Smooth muscle cell (in vitro differentiated cells): ENCODE measurements at regions not wholly inside any gene's neighbourhood (a gene's known extent, or its start where the extent isn't known, plus 50 kb on each side); places are given as distances from the start of the nearest gene placed in this dataset.

Experiments used
- DNase-seq: peaks from one replicate; lab custom pipeline; 2025; ENCODE audit not compliant: unreplicated experiment; lab: John Stamatoyannopoulos, UW
- H2AFZ ChIP-seq: fragments of 200-600 bp; sonication (generic); 2 replicates; pipeline ENCODE4 v1.6.0; 2016; ENCODE audit warnings: antibody characterized with exemption, low read depth, mild to moderate bottlenecking
- H3F3A ChIP-seq: fragments of 200-600 bp; sonication (generic); 2 replicates; pipeline ENCODE4 v1.6.0; 2017; ENCODE audit warnings: antibody characterized with exemption, low read depth
- H3K27ac ChIP-seq: fragments of 200-600 bp; sonication (generic); 2 replicates; pipeline ENCODE4 v1.5.1; 2016; ENCODE audit warnings: low read depth, mild to moderate bottlenecking
- H3K27me3 ChIP-seq: fragments of 200-600 bp; sonication (generic); 2 replicates; pipeline ENCODE4 v1.6.1; 2016; ENCODE audit warnings: low read depth, mild to moderate bottlenecking
- H3K36me3 ChIP-seq: fragments of 200-600 bp; sonication (generic); 2 replicates; pipeline ENCODE4 v1.5.1; 2016; ENCODE audit warnings: low read depth
- H3K4me1 ChIP-seq: fragments of 200-600 bp; sonication (generic); 2 replicates; pipeline ENCODE4 v1.5.1; 2016; ENCODE audit warnings: low read depth
- H3K4me2 ChIP-seq: fragments of 200-600 bp; sonication (generic); 2 replicates; pipeline ENCODE4 v1.6.0; 2016; ENCODE audit warnings: mild to moderate bottlenecking
- H3K4me3 ChIP-seq: fragments of 200-600 bp; sonication (generic); 2 replicates; pipeline ENCODE4 v1.5.1; 2016; ENCODE audit warnings: mild to moderate bottlenecking
- H3K79me2 ChIP-seq: fragments of 200-600 bp; sonication (generic); 2 replicates; pipeline ENCODE4 v1.6.0; 2016; ENCODE audit warnings: low read depth, mild to moderate bottlenecking
- H3K9ac ChIP-seq: fragments of 200-600 bp; sonication (generic); 2 replicates; pipeline ENCODE4 v1.6.0; 2016; ENCODE audit warnings: low read depth
- H3K9me3 ChIP-seq: fragments of 200-600 bp; sonication (generic); replicated peaks from 2 replicates; pipeline ENCODE4 v1.5.1; 2016; ENCODE audit warnings: low read depth
- H4K20me1 ChIP-seq: fragments of 200-600 bp; sonication (generic); 2 replicates; pipeline ENCODE4 v1.6.0; 2016; ENCODE audit warnings: low read depth
- CTCF ChIP-seq: fragments of 200-600 bp; sonication (generic); IDR thresholded peaks from 2 replicates; pipeline ENCODE4 v1.5.1; 2017; ENCODE audit warnings: borderline replicate concordance, mild to moderate bottlenecking, antibody characterized with exemption; ENCODE audit not compliant: insufficient read depth, poor library complexity, severe bottlenecking
- WGBS: methylation state at CpG from one replicate; pipeline ENCODE4 v1.1.7; 2016; ENCODE audit warnings: low lambda C conversion rate; 5-methylcytosine and 5-hydroxymethylcytosine counted together

GRCh38 chrX:110851780-110852179 is 56.2 kb upstream of the CHRDL1 start:
- no peak for TF ChIP-seq CTCF
- Histone ChIP-seq H3F3A (no peaks in the 10 kb centered on the region), H3K9ac (no peak overlapping the region), H4K20me1 (no peaks in the 10 kb centered on the region), H3K9me3 (no peaks in the 10 kb centered on the region), H3K36me3 (no peaks in the 10 kb centered on the region), H3K4me1 (no peaks in the 10 kb centered on the region), H3K79me2 (no peaks in the 10 kb centered on the region), H3K27ac (no peak overlapping the region), H2AFZ (no peak overlapping the region), H3K4me2 (no peak overlapping the region), H3K4me3 (no peak overlapping the region), H3K27me3 (no peaks in the 10 kb centered on the region)
- 54% methylated on average over 4 of the region's 4 CpGs for WGBS
- DNase-seq: no peak

GRCh38 chrX:110847334-110847733 is 51.7 kb upstream of the CHRDL1 start:
- Histone ChIP-seq H3K36me3 (no peaks in the 10 kb centered on the region), H3F3A (no peaks in the 10 kb centered on the region), H2AFZ (no peak overlapping the region), H3K27ac (no peak overlapping the region), H3K79me2 (no peaks in the 10 kb centered on the region), H4K20me1 (no peaks in the 10 kb centered on the region), H3K4me1 (no peaks in the 10 kb centered on the region), H3K27me3 (no peaks in the 10 kb centered on the region), H3K4me2 (no peak overlapping the region), H3K9ac (no peak overlapping the region), H3K9me3 (no peaks in the 10 kb centered on the region), H3K4me3 (no peak overlapping the region)
- no peak for DNase-seq
- WGBS: 23% methylated on average over 5 of the region's 5 CpGs
- peak; percentile 59 for TF ChIP-seq CTCF

- WGBS: 79% methylated on average over 1 of the region's 1 CpG
- no peaks in the 10 kb centered on the region for H3K9me3 ChIP-seq
- H3F3A ChIP-seq: no peaks in the 10 kb centered on the region
- no peak for DNase-seq
- H3K27ac ChIP-seq: no peak overlapping the region
- no peaks in the 10 kb centered on the region for H3K4me1 ChIP-seq
- H2AFZ ChIP-seq: no peak overlapping the region
- H3K36me3 ChIP-seq: no peaks in the 10 kb centered on the region
- no peaks in the 10 kb centered on the region for H4K20me1 ChIP-seq
- no peak overlapping the region for H3K4me2 ChIP-seq
- H3K9ac ChIP-seq: no peak overlapping the region
- H3K27me3 ChIP-seq: no peaks in the 10 kb centered on the region
- no peak overlapping the region for H3K4me3 ChIP-seq
- H3K79me2 ChIP-seq: no peaks in the 10 kb centered on the region
- TF ChIP-seq CTCF: no peak
These were observed 50.5 kb upstream of the CHRDL1 start for GRCh38 chrX:110846071-110846470.
